Smooth muscle cell (in vitro differentiated cells): ENCODE measurements at regions not wholly inside any gene's neighbourhood (a gene's known extent, or its start where the extent isn't known, plus 50 kb on each side); places are given as distances from the start of the nearest gene placed in this dataset.

ENCODE experiments used
- DNase-seq: peaks from one replicate; lab custom pipeline; 2025; ENCODE audit not compliant: unreplicated experiment; lab: John Stamatoyannopoulos, UW
- H2AFZ ChIP-seq: fragments of 200-600 bp; sonication (generic); 2 replicates; pipeline ENCODE4 v1.6.0; 2016; ENCODE audit warnings: antibody characterized with exemption, low read depth, mild to moderate bottlenecking
- H3F3A ChIP-seq: fragments of 200-600 bp; sonication (generic); 2 replicates; pipeline ENCODE4 v1.6.0; 2017; ENCODE audit warnings: antibody characterized with exemption, low read depth
- H3K27ac ChIP-seq: fragments of 200-600 bp; sonication (generic); 2 replicates; pipeline ENCODE4 v1.5.1; 2016; ENCODE audit warnings: low read depth, mild to moderate bottlenecking
- H3K27me3 ChIP-seq: fragments of 200-600 bp; sonication (generic); 2 replicates; pipeline ENCODE4 v1.6.1; 2016; ENCODE audit warnings: low read depth, mild to moderate bottlenecking
- H3K36me3 ChIP-seq: fragments of 200-600 bp; sonication (generic); 2 replicates; pipeline ENCODE4 v1.5.1; 2016; ENCODE audit warnings: low read depth
- H3K4me1 ChIP-seq: fragments of 200-600 bp; sonication (generic); 2 replicates; pipeline ENCODE4 v1.5.1; 2016; ENCODE audit warnings: low read depth
- H3K4me2 ChIP-seq: fragments of 200-600 bp; sonication (generic); 2 replicates; pipeline ENCODE4 v1.6.0; 2016; ENCODE audit warnings: mild to moderate bottlenecking
- H3K4me3 ChIP-seq: fragments of 200-600 bp; sonication (generic); 2 replicates; pipeline ENCODE4 v1.5.1; 2016; ENCODE audit warnings: mild to moderate bottlenecking
- H3K79me2 ChIP-seq: fragments of 200-600 bp; sonication (generic); 2 replicates; pipeline ENCODE4 v1.6.0; 2016; ENCODE audit warnings: low read depth, mild to moderate bottlenecking
- H3K9ac ChIP-seq: fragments of 200-600 bp; sonication (generic); 2 replicates; pipeline ENCODE4 v1.6.0; 2016; ENCODE audit warnings: low read depth
- H3K9me3 ChIP-seq: fragments of 200-600 bp; sonication (generic); replicated peaks from 2 replicates; pipeline ENCODE4 v1.5.1; 2016; ENCODE audit warnings: low read depth
- H4K20me1 ChIP-seq: fragments of 200-600 bp; sonication (generic); 2 replicates; pipeline ENCODE4 v1.6.0; 2016; ENCODE audit warnings: low read depth
- WGBS: methylation state at CpG from one replicate; pipeline ENCODE4 v1.1.7; 2016; ENCODE audit warnings: low lambda C conversion rate; 5-methylcytosine and 5-hydroxymethylcytosine counted together
- TF ChIP-seq, protein P1 (sequence below): fragments of 200-600 bp; sonication (generic); IDR thresholded peaks from 2 replicates; pipeline ENCODE4 v1.5.1; 2017; ENCODE audit warnings: borderline replicate concordance, mild to moderate bottlenecking, antibody characterized with exemption; ENCODE audit not compliant: insufficient read depth, poor library complexity, severe bottlenecking

DNA sequence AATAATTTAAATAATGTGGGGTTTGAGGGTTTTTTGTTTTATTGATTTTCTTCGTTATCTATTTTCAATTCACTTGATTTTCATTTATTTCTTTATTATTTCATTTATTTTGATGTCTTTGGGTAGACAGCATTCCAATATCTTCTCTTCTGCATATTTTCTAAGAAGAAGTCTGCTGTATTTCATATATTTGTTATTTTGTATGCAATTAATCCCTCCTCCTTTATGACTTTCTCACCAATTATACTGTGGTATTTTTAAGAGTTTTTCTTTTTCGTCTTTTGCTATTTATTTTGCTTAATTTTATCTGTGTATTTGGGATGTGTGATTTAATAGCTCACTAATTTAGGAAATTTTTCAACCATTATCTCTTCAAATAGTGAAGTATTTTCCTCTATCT, 1444.4 kb upstream of the MIR17HG start:
- H3K27ac ChIP-seq: no peak overlapping the region
- TF ChIP-seq, protein P1, sequence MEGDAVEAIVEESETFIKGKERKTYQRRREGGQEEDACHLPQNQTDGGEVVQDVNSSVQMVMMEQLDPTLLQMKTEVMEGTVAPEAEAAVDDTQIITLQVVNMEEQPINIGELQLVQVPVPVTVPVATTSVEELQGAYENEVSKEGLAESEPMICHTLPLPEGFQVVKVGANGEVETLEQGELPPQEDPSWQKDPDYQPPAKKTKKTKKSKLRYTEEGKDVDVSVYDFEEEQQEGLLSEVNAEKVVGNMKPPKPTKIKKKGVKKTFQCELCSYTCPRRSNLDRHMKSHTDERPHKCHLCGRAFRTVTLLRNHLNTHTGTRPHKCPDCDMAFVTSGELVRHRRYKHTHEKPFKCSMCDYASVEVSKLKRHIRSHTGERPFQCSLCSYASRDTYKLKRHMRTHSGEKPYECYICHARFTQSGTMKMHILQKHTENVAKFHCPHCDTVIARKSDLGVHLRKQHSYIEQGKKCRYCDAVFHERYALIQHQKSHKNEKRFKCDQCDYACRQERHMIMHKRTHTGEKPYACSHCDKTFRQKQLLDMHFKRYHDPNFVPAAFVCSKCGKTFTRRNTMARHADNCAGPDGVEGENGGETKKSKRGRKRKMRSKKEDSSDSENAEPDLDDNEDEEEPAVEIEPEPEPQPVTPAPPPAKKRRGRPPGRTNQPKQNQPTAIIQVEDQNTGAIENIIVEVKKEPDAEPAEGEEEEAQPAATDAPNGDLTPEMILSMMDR: no peak
- H4K20me1 ChIP-seq: no peaks in the 10 kb centered on the region
- H3K9ac ChIP-seq: no peak overlapping the region
- H3K27me3 ChIP-seq: no peaks in the 10 kb centered on the region
- H3K4me2 ChIP-seq: no peak overlapping the region
- no peaks in the 10 kb centered on the region for H3F3A ChIP-seq
- no peaks in the 10 kb centered on the region for H3K9me3 ChIP-seq
- H3K4me1 ChIP-seq: no peaks in the 10 kb centered on the region
- no peak overlapping the region for H2AFZ ChIP-seq
- H3K4me3 ChIP-seq: no peak overlapping the region
- no peak for DNase-seq
- no peaks in the 10 kb centered on the region for H3K36me3 ChIP-seq
- WGBS: 86% methylated on average over 2 of the region's 2 CpGs
- H3K79me2 ChIP-seq: no peaks in the 10 kb centered on the region

DNA sequence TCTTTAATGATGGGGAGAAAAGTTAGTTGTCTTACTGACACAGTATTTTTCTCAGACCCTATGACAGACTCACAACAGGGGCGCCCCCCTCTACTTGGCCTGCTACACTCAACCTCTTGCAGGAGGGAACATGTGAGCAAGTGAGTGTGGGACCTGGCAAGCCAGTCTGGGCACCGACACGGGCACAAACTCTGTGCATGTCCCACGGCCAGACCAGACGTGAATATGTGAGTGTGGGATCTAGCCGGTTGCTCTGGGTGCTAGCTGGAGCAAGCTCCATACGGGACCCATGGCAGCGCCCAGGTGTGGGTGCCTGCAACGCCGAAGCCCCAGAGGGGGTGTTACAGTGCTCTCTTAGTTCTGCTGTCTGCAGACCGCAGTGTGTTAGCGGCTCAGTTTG, 1437.3 kb upstream of the MIR17HG start:
- Histone ChIP-seq H3K27me3 (no peaks in the 10 kb centered on the region), H3K9ac (no peak overlapping the region), H3K36me3 (no peaks in the 10 kb centered on the region), H3F3A (no peaks in the 10 kb centered on the region), H3K4me1 (no peaks in the 10 kb centered on the region), H3K4me2 (no peak overlapping the region), H3K79me2 (no peaks in the 10 kb centered on the region), H3K27ac (no peak overlapping the region), H3K4me3 (no peak overlapping the region), H2AFZ (no peak overlapping the region), H3K9me3 (no peaks in the 10 kb centered on the region), H4K20me1 (no peaks in the 10 kb centered on the region)
- no peak for DNase-seq
- WGBS: 86% methylated on average over 12 of the region's 12 CpGs
- TF ChIP-seq, protein P1: no peak

DNA sequence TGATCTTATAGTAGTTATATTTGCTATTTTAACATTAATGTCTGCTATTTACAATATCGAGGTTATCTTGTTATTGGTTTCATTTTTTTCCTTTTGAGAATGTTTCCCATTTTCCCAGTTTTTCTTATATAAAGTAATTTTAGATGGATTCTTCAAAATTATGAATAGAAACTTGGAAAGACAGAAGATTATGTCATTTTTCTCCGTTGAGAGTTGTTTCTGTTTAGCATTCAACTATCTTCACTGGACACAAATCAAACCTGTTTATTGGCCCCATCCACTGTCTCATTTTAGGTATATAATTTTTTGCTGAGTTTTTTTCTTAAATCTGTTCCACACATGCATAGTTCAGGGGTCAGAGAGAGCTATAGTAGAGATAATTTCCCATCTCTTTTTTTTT, 1430.9 kb upstream of the MIR17HG start:
- TF ChIP-seq, protein P1: no peak
- H4K20me1 ChIP-seq: no peaks in the 10 kb centered on the region
- no peaks in the 10 kb centered on the region for H3K27me3 ChIP-seq
- H3K4me3 ChIP-seq: no peak overlapping the region
- no peaks in the 10 kb centered on the region for H3K79me2 ChIP-seq
- no peak overlapping the region for H3K9ac ChIP-seq
- no peak overlapping the region for H3K4me2 ChIP-seq
- DNase-seq: no peak
- no peaks in the 10 kb centered on the region for H3K4me1 ChIP-seq
- no peaks in the 10 kb centered on the region for H3K9me3 ChIP-seq
- no peak overlapping the region for H3K27ac ChIP-seq
- no peaks in the 10 kb centered on the region for H3K36me3 ChIP-seq
- 84% methylated on average over 2 of the region's 2 CpGs for WGBS
- no peaks in the 10 kb centered on the region for H3F3A ChIP-seq
- no peak overlapping the region for H2AFZ ChIP-seq

DNA sequence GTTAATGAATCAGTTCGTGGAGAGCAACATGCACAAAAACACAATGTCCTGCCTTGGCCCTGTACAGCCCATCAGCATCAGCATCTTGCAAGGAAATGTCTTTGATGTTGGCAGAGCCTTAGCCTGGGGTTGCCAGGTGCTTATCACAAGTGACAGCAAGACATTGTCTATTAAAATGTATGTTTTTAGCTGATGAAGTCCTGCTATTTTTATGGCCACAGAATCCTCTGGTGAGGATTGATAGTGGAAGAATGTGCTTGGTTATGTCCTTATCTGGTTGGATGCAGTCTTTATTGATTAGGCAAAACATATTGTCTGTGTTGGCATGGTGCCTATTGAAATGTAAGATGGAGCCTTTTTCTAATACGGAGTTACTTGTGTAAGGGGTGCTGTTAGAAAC, 1427.0 kb upstream of the MIR17HG start:
- Histone ChIP-seq H3K27me3 (no peaks in the 10 kb centered on the region), H3K4me2 (no peak overlapping the region), H3K9me3 (no peaks in the 10 kb centered on the region), H3K9ac (no peak overlapping the region), H4K20me1 (no peaks in the 10 kb centered on the region), H3K27ac (no peak overlapping the region), H3K79me2 (no peaks in the 10 kb centered on the region), H3K36me3 (no peaks in the 10 kb centered on the region), H3K4me3 (no peak overlapping the region), H3F3A (no peaks in the 10 kb centered on the region), H2AFZ (no peak overlapping the region), H3K4me1 (no peaks in the 10 kb centered on the region)
- WGBS: 92% methylated on average over 2 of the region's 2 CpGs
- no peak for DNase-seq
- TF ChIP-seq, protein P1: no peak
